Esophagus muscularis mucosa (tissue), 3 donors: ENCODE measurements at regions not wholly inside any gene's neighbourhood (a gene's known extent, or its start where the extent isn't known, plus 50 kb on each side); places are given as distances from the start of the nearest gene placed in this dataset.

Experiments used
- POLR2A ChIP-seq: fragments of 450-650 bp; IDR thresholded peaks from one replicate; pipeline ENCODE4 v1.6.1; 2017; ENCODE audit warnings: antibody characterized with exemption, moderate library complexity, mild to moderate bottlenecking, low read depth
- TF ChIP-seq, protein P1 (sequence below), 3 experiments: fragments of 200-600 bp in 2 of 3; fragments of 450-650 bp in 1 of 3; sonication (generic) in 2 of 3; IDR thresholded peaks; one replicate each; pipeline ENCODE4 v1.5.1; 2017 to 2019; ENCODE audit warnings: antibody characterized with exemption in 3 of 3, mild to moderate bottlenecking in 2 of 3, moderate library complexity in 1 of 3

- TF ChIP-seq, protein P1, sequence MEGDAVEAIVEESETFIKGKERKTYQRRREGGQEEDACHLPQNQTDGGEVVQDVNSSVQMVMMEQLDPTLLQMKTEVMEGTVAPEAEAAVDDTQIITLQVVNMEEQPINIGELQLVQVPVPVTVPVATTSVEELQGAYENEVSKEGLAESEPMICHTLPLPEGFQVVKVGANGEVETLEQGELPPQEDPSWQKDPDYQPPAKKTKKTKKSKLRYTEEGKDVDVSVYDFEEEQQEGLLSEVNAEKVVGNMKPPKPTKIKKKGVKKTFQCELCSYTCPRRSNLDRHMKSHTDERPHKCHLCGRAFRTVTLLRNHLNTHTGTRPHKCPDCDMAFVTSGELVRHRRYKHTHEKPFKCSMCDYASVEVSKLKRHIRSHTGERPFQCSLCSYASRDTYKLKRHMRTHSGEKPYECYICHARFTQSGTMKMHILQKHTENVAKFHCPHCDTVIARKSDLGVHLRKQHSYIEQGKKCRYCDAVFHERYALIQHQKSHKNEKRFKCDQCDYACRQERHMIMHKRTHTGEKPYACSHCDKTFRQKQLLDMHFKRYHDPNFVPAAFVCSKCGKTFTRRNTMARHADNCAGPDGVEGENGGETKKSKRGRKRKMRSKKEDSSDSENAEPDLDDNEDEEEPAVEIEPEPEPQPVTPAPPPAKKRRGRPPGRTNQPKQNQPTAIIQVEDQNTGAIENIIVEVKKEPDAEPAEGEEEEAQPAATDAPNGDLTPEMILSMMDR (IDR thresholded peaks at IDR 0.05) = no peak
- TF ChIP-seq POLR2A = no peak
Observed at GRCh38 chr6:90694802-90695201, 107.9 kb upstream of the MAP3K7 start.
